Prostate gland (tissue), 2 donors: ENCODE measurements at regions not wholly inside any gene's neighbourhood (a gene's known extent, or its start where the extent isn't known, plus 50 kb on each side); places are given as distances from the start of the nearest gene placed in this dataset.

Experiments
- DNase-seq: peaks from one replicate; pipeline ENCODE4 v3.0.0-alpha.2; 2019; ENCODE audit warnings: low spot score
- H3K27ac ChIP-seq, 2 donors: fragments of 200-600 bp; sonication (generic); 2 replicates each; pipeline ENCODE4 v1.5.1; 2017 to 2019
- H3K27me3 ChIP-seq: fragments of 200-600 bp; sonication (generic); replicated peaks from 2 replicates; pipeline ENCODE4 v1.5.1; 2019; ENCODE audit not compliant: insufficient read depth
- H3K36me3 ChIP-seq, 2 donors: fragments of 200-600 bp; sonication (generic); 1 replicate in 1 of 2; 2 replicates in 1 of 2; pipeline versions ENCODE4 v1.5.1 to v1.8.1; 2017 to 2019
- H3K4me1 ChIP-seq: fragments of 200-600 bp; sonication (generic); replicated peaks from 2 replicates; pipeline ENCODE4 v1.5.1; 2019
- H3K4me3 ChIP-seq, 2 donors: fragments of 200-600 bp; sonication (generic); 2 replicates each; pipeline ENCODE4 v1.5.1; 2017 to 2019
- H3K9me3 ChIP-seq: fragments of 200-600 bp; sonication (generic); 2 replicates; pipeline ENCODE4 v1.5.1; 2017
- POLR2A ChIP-seq: fragments of 450-650 bp; IDR thresholded peaks from one replicate; pipeline ENCODE4 v1.6.1; 2016; ENCODE audit warnings: antibody characterized with exemption, mild to moderate bottlenecking
- POLR2AphosphoS5 ChIP-seq: sonication (generic); formaldehyde crosslinking; IDR thresholded peaks from one replicate; pipeline ENCODE4 v1.6.1; 2017; ENCODE audit warnings: antibody characterized with exemption
- WGBS: methylation state at CpG from one replicate; pipeline ENCODE4 v1.1.5; 2018; 5-methylcytosine and 5-hydroxymethylcytosine counted together
- intact Hi-C: fragments of 100-400 bp; cut with DNase I; formaldehyde crosslinking; loops from one replicate; pipeline ENCODE4 v1.14.2; 2022
- TF ChIP-seq, protein P1 (sequence below), 4 experiments: fragments of 200-600 bp in 2 of 4; fragments of 450-650 bp in 2 of 4; sonication (generic) in 2 of 4; IDR thresholded peaks; 1 replicate in 3 of 4; 2 replicates in 1 of 4; pipeline ENCODE4 v1.5.1; 2016 to 2019; ENCODE audit warnings: antibody characterized with exemption in 4 of 4, mild to moderate bottlenecking in 2 of 4, moderate library complexity in 2 of 4

DNA sequence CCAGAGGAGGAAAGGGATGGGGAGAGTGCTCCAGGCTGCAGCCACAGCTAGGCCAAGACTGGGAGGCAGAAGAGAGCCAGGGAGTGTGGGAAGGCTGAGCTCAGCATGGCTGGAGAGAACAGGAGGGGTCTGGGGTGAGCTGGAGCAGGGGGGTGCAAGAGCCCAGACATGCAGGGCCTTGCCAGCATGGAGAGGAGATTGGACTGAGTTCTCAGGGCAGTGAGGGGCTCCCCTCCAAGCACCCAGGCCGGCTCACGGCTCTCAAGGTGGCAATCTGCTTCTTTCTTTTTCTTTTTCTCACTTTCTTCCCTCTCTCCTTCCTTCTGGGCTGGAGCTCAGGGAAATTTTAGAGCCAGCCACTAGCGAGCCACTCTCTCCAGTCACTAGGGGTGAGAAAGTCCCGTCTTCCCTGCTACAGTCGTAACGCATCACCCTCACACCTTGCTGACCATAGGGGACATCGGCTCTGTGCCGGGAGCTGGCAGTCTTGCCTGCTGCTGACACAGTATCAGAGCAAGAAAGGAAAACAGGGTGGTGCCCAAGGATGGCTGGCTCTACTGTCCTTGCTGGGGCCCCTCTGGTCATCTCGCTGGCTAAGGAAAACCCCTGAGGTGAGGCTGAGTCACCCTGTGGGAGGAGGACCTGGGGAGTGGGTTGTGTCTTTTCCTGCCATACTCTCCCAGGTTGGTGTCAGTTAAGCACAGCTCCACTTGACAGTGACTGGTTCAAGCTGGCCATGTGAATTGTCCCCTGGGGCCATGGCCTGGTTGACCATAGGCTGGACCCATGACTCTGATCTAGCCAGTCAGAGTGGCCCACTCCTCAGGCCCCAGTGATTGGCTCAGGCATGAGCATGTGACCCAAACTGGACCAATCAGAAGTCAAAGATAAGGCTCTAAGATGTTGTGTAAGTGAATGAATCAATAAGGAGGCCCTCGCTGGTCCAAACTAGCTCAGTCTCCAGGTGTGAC, 135.1 kb upstream of the PMEPA1 start:
- Histone ChIP-seq H3K4me1 (no peaks in the 10 kb centered on the region), H3K4me3 (no peak overlapping the region), H3K36me3 (no peaks in the 10 kb centered on the region), H3K27me3 (no peaks in the 10 kb centered on the region), H3K9me3 (no peaks in the 10 kb centered on the region), H3K27ac (no peak overlapping the region)
- TF ChIP-seq POLR2A = no peak
- no peak for TF ChIP-seq POLR2AphosphoS5
- TF ChIP-seq, protein P1, sequence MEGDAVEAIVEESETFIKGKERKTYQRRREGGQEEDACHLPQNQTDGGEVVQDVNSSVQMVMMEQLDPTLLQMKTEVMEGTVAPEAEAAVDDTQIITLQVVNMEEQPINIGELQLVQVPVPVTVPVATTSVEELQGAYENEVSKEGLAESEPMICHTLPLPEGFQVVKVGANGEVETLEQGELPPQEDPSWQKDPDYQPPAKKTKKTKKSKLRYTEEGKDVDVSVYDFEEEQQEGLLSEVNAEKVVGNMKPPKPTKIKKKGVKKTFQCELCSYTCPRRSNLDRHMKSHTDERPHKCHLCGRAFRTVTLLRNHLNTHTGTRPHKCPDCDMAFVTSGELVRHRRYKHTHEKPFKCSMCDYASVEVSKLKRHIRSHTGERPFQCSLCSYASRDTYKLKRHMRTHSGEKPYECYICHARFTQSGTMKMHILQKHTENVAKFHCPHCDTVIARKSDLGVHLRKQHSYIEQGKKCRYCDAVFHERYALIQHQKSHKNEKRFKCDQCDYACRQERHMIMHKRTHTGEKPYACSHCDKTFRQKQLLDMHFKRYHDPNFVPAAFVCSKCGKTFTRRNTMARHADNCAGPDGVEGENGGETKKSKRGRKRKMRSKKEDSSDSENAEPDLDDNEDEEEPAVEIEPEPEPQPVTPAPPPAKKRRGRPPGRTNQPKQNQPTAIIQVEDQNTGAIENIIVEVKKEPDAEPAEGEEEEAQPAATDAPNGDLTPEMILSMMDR (IDR thresholded peaks at IDR 0.05) = no peak
- 85% methylated on average over 10 of the region's 10 CpGs for WGBS
- intact Hi-C loops = no loop called here
- DNase-seq = no peak

DNA sequence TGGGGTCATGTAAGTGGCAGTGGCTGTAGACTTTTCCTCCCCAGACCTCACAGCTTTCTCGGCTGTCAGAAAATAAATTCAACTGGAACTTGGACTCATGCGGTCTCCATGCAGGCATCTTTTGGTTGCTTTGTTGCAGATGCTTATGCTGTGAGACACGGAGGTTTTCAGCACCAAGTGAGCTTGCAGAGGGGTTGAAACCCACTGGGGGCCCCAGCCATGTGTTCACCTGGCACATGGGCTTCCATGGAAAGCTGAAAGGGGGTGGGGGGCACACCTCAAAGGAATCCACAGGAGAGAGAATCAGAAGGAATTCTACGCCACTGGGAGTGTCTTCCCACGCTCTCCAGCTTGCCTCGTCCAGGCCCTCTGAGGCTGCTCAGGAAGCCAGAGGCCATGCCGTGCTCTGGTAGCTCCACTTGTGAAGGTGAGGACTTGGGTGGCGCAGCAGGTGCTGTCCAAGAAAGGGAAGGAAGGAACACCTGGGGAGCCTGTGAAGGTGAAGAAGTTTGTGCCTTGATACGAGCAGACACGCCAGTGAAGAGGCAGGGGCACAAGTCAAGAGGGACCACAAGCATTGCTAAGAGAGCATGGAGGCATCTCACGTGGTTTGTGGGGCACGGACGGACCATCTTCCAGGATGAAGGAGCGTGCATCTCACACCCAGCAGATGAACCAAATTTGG, 134.3 kb upstream of the PMEPA1 start:
- Histone ChIP-seq H3K9me3 (no peaks in the 10 kb centered on the region), H3K36me3 (no peaks in the 10 kb centered on the region), H3K27ac (no peak overlapping the region), H3K4me1 (no peaks in the 10 kb centered on the region), H3K27me3 (no peaks in the 10 kb centered on the region), H3K4me3 (no peak overlapping the region)
- intact Hi-C loops = no loop called here
- WGBS = 95% methylated on average over 14 of the region's 14 CpGs
- DNase-seq = no peak
- TF ChIP-seq POLR2A = no peak
- TF ChIP-seq, protein P1 (IDR thresholded peaks at IDR 0.05) = no peak
- no peak for TF ChIP-seq POLR2AphosphoS5

DNA sequence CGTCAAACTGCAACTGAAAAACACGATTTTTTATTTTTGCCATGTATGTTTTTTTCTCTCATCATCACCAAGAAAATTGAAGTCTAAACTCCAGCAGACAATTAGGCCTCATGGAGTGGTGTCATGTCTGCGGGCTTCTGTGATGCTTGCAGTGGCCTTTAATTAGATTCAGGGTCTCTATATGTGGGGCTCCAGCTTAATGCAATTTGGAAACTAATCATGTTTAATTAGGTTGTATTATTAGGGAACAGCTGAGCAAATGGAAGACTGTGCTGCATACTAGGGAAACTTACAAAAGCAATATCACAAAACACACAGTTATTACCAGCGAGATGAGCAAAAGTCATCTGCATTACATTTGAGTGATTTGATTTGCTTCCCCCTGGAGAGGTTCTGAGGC, 132.9 kb upstream of the PMEPA1 start:
- no peaks in the 10 kb centered on the region for H3K4me1 ChIP-seq
- H3K27me3 ChIP-seq = no peaks in the 10 kb centered on the region
- DNase-seq = no peak
- no peaks in the 10 kb centered on the region for H3K36me3 ChIP-seq
- WGBS = 88% methylated on average over 4 of the region's 4 CpGs
- H3K4me3 ChIP-seq = no peak overlapping the region
- TF ChIP-seq POLR2AphosphoS5 = no peak
- TF ChIP-seq, protein P1 (IDR thresholded peaks at IDR 0.05) = no peak
- no peak for TF ChIP-seq POLR2A
- no peak overlapping the region for H3K27ac ChIP-seq
- H3K9me3 ChIP-seq = no peaks in the 10 kb centered on the region
- intact Hi-C loops = no loop called here

DNA sequence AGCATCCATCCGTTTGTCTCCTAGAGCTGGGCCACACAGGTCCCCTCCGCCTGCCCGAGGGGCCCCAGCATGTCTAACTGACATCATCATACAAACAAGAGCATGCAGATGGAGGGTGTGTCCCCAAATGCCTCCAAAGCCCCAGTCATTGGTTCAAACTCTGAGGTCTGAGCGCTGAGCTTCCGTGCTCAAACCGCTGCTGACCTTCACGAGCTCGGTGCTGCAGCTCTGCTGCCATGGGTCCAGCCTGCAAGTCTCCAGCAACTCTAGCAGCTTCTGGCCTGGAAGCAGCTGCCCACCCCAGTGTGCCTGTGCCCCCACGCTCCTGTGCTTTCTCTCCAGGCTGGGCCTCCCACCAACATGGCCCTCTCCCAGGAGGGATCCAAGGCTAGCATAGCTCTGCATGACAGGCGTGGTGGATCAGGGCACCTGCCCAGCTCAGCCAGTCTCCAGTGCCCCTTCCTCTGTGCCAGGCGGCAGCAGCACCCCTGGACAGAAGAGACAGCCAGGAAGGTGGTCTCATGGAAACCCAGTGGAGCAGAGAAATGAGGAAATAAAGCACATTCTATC, 131.6 kb upstream of the PMEPA1 start:
- Histone ChIP-seq H3K27ac (no peak overlapping the region), H3K4me1 (no peaks in the 10 kb centered on the region), H3K4me3 (no peak overlapping the region), H3K27me3 (no peaks in the 10 kb centered on the region), H3K36me3 (no peaks in the 10 kb centered on the region), H3K9me3 (no peaks in the 10 kb centered on the region)
- no peak for TF ChIP-seq POLR2AphosphoS5
- TF ChIP-seq, protein P1 (IDR thresholded peaks at IDR 0.05) = no peak
- TF ChIP-seq POLR2A = no peak
- intact Hi-C loops = no loop called here
- 94% methylated on average over 11 of the region's 11 CpGs for WGBS
- DNase-seq = no peak
